ENCODE measurements at regions not wholly inside any gene's neighbourhood (a gene's known extent, or its start where the extent isn't known, plus 50 kb on each side); places are given as distances from the start of the nearest gene placed in this dataset.
"Not testable (repeated sequence)": the region's sequence is repeated elsewhere in the genome, so short reads cannot be mapped to it uniquely, and the experiment has no call there.

GRCh38 chrX:1075741-1076140, 136.7 kb downstream of the CRLF2 start:
- DNase-seq (ENCODE audit: low read depth, low spot score), result no peak
- in situ Hi-C loops (cut with HindIII; ENCODE audit: low pct_unique_long_range_greater_than_20kb, low sequenced_read_pairs), result no loop called here

- in situ Hi-C loops (cut with HindIII; ENCODE audit: low pct_unique_long_range_greater_than_20kb, low sequenced_read_pairs), result no loop called here
- no peak for DNase-seq (ENCODE audit: low read depth, low spot score)
These were observed 137.3 kb downstream of the CRLF2 start for GRCh38 chrX:1075156-1075555.

- no peak for DNase-seq (ENCODE audit: low read depth, low spot score)
- in situ Hi-C loops (cut with HindIII; ENCODE audit: low pct_unique_long_range_greater_than_20kb, low sequenced_read_pairs), result no loop called here
These were observed 137.7 kb downstream of the CRLF2 start for GRCh38 chrX:1074755-1075154.

- DNase-seq (ENCODE audit: low read depth, low spot score), result no peak
- in situ Hi-C loops (cut with HindIII; ENCODE audit: low pct_unique_long_range_greater_than_20kb, low sequenced_read_pairs), result no loop called here
These were observed 138.3 kb downstream of the CRLF2 start for GRCh38 chrX:1074172-1074571.

- in situ Hi-C loops (cut with HindIII; ENCODE audit: low pct_unique_long_range_greater_than_20kb, low sequenced_read_pairs), result no loop called here
- no peak for DNase-seq (ENCODE audit: low read depth, low spot score)
These were observed 139.6 kb downstream of the CRLF2 start for GRCh38 chrX:1072637-1073377.

GRCh38 chrX:1071351-1071750, 141.1 kb downstream of the CRLF2 start:
- in situ Hi-C loops (cut with HindIII; ENCODE audit: low pct_unique_long_range_greater_than_20kb, low sequenced_read_pairs), result no loop called here
- DNase-seq (ENCODE audit: low read depth, low spot score), result no peak

- in situ Hi-C loops (cut with HindIII; ENCODE audit: low pct_unique_long_range_greater_than_20kb, low sequenced_read_pairs), result no loop called here
- DNase-seq (ENCODE audit: low read depth, low spot score), result no peak
These were observed 150.1 kb downstream of the CRLF2 start for GRCh38 chrX:1062351-1062750.

- in situ Hi-C loops (cut with HindIII; ENCODE audit: low pct_unique_long_range_greater_than_20kb, low sequenced_read_pairs), result no loop called here
- DNase-seq (ENCODE audit: low read depth, low spot score), result no peak
These were observed 151.9 kb downstream of the CRLF2 start for GRCh38 chrX:1060562-1060960.

- in situ Hi-C loops (cut with HindIII; ENCODE audit: low pct_unique_long_range_greater_than_20kb, low sequenced_read_pairs), result no loop called here
These were observed 152.6 kb downstream of the CRLF2 start for GRCh38 chrX:1059576-1060561.

GRCh38 chrX:1053600-1053999, 158.8 kb downstream of the CRLF2 start:
- in situ Hi-C loops (cut with HindIII; ENCODE audit: low pct_unique_long_range_greater_than_20kb, low sequenced_read_pairs); DNase-seq (ENCODE audit: low read depth, low spot score): not testable (repeated sequence)

More at GRCh38 chrX:1059576-1060561, 152.6 kb downstream of the CRLF2 start:
- no peak for DNase-seq (ENCODE audit: low read depth, low spot score)

- in situ Hi-C loops (cut with HindIII; ENCODE audit: low pct_unique_long_range_greater_than_20kb, low sequenced_read_pairs), result no loop called here
- no peak for DNase-seq (ENCODE audit: low read depth, low spot score)
These were observed 159.4 kb downstream of the CRLF2 start for GRCh38 chrX:1053072-1053471.

- in situ Hi-C loops (cut with HindIII; ENCODE audit: low pct_unique_long_range_greater_than_20kb, low sequenced_read_pairs), result no loop called here
- no peak for DNase-seq (ENCODE audit: low read depth, low spot score)
These were observed 160.4 kb downstream of the CRLF2 start for GRCh38 chrX:1052021-1052420.

- DNase-seq (ENCODE audit: low read depth, low spot score), result no peak
- in situ Hi-C loops (cut with HindIII; ENCODE audit: low pct_unique_long_range_greater_than_20kb, low sequenced_read_pairs), result no loop called here
These were observed 161.0 kb downstream of the CRLF2 start for GRCh38 chrX:1051421-1051820.

- in situ Hi-C loops (cut with HindIII; ENCODE audit: low pct_unique_long_range_greater_than_20kb, low sequenced_read_pairs), result no loop called here
- DNase-seq (ENCODE audit: low read depth, low spot score), result no peak
These were observed 166.7 kb downstream of the CRLF2 start for GRCh38 chrX:1045680-1046314.

- DNase-seq (ENCODE audit: low read depth, low spot score), result no peak
- in situ Hi-C loops (cut with HindIII; ENCODE audit: low pct_unique_long_range_greater_than_20kb, low sequenced_read_pairs), result no loop called here
These were observed 171.4 kb downstream of the CRLF2 start for GRCh38 chrX:1041091-1041490.

- DNase-seq (ENCODE audit: low read depth, low spot score); in situ Hi-C loops (cut with HindIII; ENCODE audit: low pct_unique_long_range_greater_than_20kb, low sequenced_read_pairs): not testable (repeated sequence)
These were observed 176.5 kb downstream of the CRLF2 start for GRCh38 chrX:1035931-1036330.

GRCh38 chrX:1035206-1035605, 177.2 kb downstream of the CRLF2 start:
- in situ Hi-C loops (cut with HindIII; ENCODE audit: low pct_unique_long_range_greater_than_20kb, low sequenced_read_pairs), result no loop called here
- no peak for DNase-seq (ENCODE audit: low read depth, low spot score)

GRCh38 chrX:1034717-1035116, 177.7 kb downstream of the CRLF2 start:
- no peak for DNase-seq (ENCODE audit: low read depth, low spot score)
- in situ Hi-C loops (cut with HindIII; ENCODE audit: low pct_unique_long_range_greater_than_20kb, low sequenced_read_pairs), result no loop called here
